SK-N-DZ (cell line): ENCODE measurements at regions not wholly inside any gene's neighbourhood (a gene's known extent, or its start where the extent isn't known, plus 50 kb on each side); places are given as distances from the start of the nearest gene placed in this dataset.

Experiments used
- DNase-seq: peaks from one replicate; pipeline ENCODE4 v3.0.0-alpha.2; 2015; ENCODE audit warnings: low spot score

GRCh38 chr6:85193339-85193738, 256.5 kb upstream of the NT5E start:
- DNase-seq, result no peak

- no peak for DNase-seq
Measured at GRCh38 chr6:85192596-85192995, 257.3 kb upstream of the NT5E start.

- DNase-seq, result no peak
Measured at GRCh38 chr6:85192186-85192585, 257.7 kb upstream of the NT5E start.

- DNase-seq, result no peak
Measured at GRCh38 chr6:85191656-85192055, 258.2 kb upstream of the NT5E start.

GRCh38 chr6:85186546-85187175, 263.2 kb upstream of the NT5E start:
- no peak for DNase-seq

GRCh38 chr6:85185977-85186376, 263.9 kb upstream of the NT5E start:
- DNase-seq, result no peak

- DNase-seq, result no peak
Measured at GRCh38 chr6:85183841-85184240, 266.0 kb upstream of the NT5E start.

- no peak for DNase-seq
Measured at GRCh38 chr6:85172705-85173104, 277.2 kb upstream of the NT5E start.

- DNase-seq, result no peak
Measured at GRCh38 chr6:85172161-85172560, 277.7 kb upstream of the NT5E start.

GRCh38 chr6:85169189-85169588, 280.7 kb upstream of the NT5E start:
- no peak for DNase-seq

GRCh38 chr6:85168146-85168545, 281.7 kb upstream of the NT5E start:
- DNase-seq, result no peak

- DNase-seq, result no peak
Measured at GRCh38 chr6:85166114-85166741, 283.7 kb upstream of the NT5E start.

GRCh38 chr6:85163156-85164080, 286.5 kb upstream of the NT5E start:
- no peak for DNase-seq

GRCh38 chr6:85157311-85157710, 292.6 kb upstream of the NT5E start:
- DNase-seq, result no peak

GRCh38 chr6:85143676-85144075, 306.2 kb upstream of the NT5E start:
- DNase-seq, result no peak

- DNase-seq, result no peak
Measured at GRCh38 chr6:85137865-85138264, 312.0 kb upstream of the NT5E start.

GRCh38 chr6:85136310-85136709, 313.6 kb upstream of the NT5E start:
- no peak for DNase-seq

GRCh38 chr6:85135376-85136094, 314.3 kb upstream of the NT5E start:
- DNase-seq, result no peak

- DNase-seq, result no peak
Measured at GRCh38 chr6:85134172-85134571, 315.7 kb upstream of the NT5E start.

GRCh38 chr6:85132091-85132490, 317.8 kb upstream of the NT5E start:
- no peak for DNase-seq

GRCh38 chr6:85130743-85131142, 319.1 kb upstream of the NT5E start:
- DNase-seq, result no peak

GRCh38 chr6:85129881-85130280, 320.0 kb upstream of the NT5E start:
- no peak for DNase-seq
